HG03342 (cell line): ENCODE measurements at regions not wholly inside any gene's neighbourhood (a gene's known extent, or its start where the extent isn't known, plus 50 kb on each side); places are given as distances from the start of the nearest gene placed in this dataset.

ENCODE experiments used
- ATAC-seq: cut with Tn5 transposase; IDR thresholded peaks from one replicate; pipeline ENCODE4 v1.9.1; 2021; ENCODE audit warnings: mild to moderate bottlenecking, moderate library complexity; ENCODE audit not compliant: unreplicated experiment

DNA sequence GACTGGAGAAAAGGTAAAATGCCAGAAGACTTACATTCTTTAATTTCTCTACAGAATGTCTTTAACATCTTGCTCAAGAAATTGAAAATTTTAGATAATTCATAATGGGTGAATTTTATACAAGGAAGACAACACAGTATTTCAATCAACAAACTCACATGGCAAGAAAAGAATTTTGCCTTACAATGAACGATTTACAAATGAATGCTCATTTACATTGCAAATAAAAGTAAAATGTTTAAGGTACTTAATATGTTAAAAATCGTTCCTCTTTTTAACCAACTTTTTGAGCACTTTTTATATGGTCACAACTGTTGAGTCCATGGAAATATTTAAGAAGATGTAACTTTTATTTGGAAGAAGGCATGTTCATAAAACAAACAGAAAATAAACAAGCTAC is 174.8 kb upstream of the UBE2E2 start:
- ATAC-seq, result no peak

DNA sequence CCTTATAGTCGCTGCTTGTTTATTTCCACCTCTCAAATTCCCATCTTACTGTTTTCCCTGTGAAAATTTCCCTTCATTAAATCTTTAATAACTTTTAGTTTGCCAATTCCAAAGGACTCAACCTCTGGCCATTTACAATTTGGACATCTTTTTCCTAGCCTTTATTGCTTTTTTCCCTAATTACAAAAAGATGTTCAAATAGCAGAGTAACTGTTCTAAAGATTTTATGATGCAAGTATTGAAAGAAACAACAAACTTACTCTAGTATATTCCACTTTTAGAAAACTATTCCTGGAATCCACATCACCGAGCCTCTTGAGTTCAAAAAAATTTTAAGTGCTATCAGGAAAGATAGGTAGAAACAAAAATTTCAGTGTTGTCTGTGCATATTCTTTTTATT is 174.1 kb upstream of the UBE2E2 start:
- no peak for ATAC-seq

DNA sequence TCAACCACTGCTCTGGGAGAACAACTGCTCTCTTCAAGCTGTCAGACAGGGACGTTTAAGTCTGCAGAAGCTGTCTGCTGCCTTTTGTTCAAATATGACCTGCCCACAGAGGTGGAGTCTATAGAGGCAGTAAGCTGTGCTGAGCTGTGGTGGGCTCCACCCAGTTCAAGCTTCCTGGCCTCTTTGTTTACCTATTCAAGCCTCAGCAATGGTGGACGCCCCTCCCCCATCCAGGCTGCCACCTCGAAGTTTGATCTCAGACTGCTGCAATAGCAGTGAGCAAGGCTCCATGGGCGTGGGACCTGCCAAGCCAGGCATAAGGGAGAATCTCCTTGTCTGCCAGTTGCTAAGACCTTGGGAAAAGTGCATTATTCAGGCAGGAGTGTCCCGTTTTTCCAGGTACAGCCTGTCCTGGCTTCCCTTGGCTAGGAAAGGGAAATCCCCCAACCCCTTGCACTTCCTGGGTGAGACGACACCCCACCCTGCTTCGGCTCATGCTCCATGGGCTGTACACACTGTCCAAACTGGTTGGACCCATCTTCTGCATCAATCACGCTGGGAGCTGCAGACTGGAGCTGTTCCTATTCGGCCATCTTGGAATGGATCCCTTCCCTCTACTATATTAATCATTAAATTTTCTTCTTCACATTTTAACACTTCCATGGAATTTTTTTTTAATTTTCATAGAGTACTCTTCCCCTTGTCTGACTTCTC is 167.0 kb upstream of the UBE2E2 start:
- peak; percentile 18 for ATAC-seq

DNA sequence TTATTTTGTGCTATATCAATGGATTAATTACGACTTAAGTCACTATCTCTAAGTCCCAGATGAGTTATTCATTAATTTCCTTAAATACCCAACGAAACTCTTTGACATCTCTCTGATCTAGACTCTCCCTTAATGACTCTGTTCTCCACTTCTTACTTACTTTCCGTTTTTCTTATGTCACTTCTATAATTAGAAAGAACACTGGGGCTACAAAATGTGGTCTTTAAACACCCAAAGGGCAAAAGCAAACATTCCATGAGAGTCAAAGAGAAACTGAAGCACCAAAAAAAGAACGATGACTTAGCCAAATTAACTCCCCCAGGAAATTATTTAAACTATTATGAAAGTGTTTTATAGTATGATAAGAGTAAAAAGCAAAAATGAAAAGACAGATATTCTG is 166.4 kb upstream of the UBE2E2 start:
- ATAC-seq, result peak; percentile 87

GRCh38 chr3:23038471-23038870 is 164.7 kb upstream of the UBE2E2 start:
- no peak for ATAC-seq

GRCh38 chr3:23041918-23042696 is 161.0 kb upstream of the UBE2E2 start:
- no peak for ATAC-seq

- no peak for ATAC-seq
Observed at GRCh38 chr3:23044463-23044862, 158.7 kb upstream of the UBE2E2 start.

- no peak for ATAC-seq
Observed at GRCh38 chr3:23046536-23046935, 156.6 kb upstream of the UBE2E2 start.

GRCh38 chr3:23051240-23052140 is 151.6 kb upstream of the UBE2E2 start:
- ATAC-seq, result no peak

DNA sequence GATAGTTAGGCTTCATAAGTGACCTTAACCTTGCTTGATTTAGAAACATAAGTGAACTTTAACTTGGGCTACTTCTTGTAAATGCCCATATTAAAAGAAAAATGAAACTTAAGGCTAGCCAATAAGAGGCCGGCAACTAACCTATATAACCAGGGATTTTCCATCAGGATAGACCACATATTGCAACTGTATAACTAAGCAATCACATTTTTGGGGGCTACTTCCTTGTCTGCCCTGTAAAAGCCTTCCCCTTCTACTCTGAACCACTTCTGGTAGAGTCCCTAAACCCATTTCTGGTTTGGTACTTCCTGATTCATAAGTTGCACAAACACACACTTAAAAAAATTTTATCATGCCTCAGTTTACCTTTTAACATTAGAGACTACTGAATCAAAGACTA is 150.9 kb upstream of the UBE2E2 start:
- ATAC-seq, result no peak

- no peak for ATAC-seq
Observed at GRCh38 chr3:23052620-23053019, 150.5 kb upstream of the UBE2E2 start.

- ATAC-seq, result no peak
Observed at GRCh38 chr3:23055733-23056376, 147.3 kb upstream of the UBE2E2 start.

DNA sequence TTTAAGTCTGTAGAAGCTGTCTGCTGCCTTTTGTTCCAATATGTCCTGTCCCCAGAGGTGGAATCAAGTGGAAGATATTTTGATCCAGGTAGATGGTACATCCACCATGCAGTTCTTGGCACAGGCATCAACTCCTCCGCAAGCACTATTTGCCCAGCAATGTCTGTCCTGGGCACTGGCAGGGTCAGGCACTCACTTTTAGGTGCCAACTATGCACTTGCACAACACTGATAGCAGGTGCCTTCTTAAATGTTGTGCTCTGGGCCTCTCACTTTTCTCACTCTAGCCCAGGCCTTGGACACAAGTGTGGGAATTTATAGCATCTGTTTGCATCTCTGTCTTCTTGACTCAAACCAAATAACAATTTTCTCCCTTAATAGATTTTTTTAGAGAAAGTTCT is 140.5 kb upstream of the UBE2E2 start:
- no peak for ATAC-seq

GRCh38 chr3:23062982-23063381 is 140.1 kb upstream of the UBE2E2 start:
- ATAC-seq, result no peak

GRCh38 chr3:23067116-23067515 is 136.0 kb upstream of the UBE2E2 start:
- ATAC-seq, result no peak

GRCh38 chr3:23068016-23068728 is 135.0 kb upstream of the UBE2E2 start:
- ATAC-seq, result no peak

- ATAC-seq, result peak; percentile 10
Observed at GRCh38 chr3:23071296-23071695, 131.8 kb upstream of the UBE2E2 start.

DNA sequence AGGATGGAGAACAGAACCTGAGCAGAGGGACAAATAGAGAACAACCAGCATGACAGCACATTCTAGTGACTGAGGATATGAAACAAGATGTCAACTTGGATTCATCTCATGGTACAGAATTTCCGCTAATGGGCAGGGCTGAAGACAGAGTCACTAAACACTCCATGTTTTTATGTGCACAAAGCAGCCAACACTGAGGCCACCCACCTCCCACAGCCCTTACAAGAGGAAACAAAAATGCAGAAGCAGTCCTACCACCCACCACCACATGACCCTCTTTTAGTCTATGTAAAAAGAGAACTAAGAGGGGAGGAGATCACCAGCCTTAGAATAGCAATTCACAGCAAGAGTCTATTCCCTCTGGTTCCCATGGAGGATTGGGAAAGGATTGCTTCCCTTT is 131.4 kb upstream of the UBE2E2 start:
- peak; percentile 81 for ATAC-seq

- no peak for ATAC-seq
Observed at GRCh38 chr3:23072693-23073092, 130.4 kb upstream of the UBE2E2 start.

GRCh38 chr3:23073724-23074305 is 129.3 kb upstream of the UBE2E2 start:
- ATAC-seq, result no peak
